Right atrium auricular region (tissue), 2 donors: ENCODE measurements at regions not wholly inside any gene's neighbourhood (a gene's known extent, or its start where the extent isn't known, plus 50 kb on each side); places are given as distances from the start of the nearest gene placed in this dataset.

Source experiments
- DNase-seq: peaks from one replicate; pipeline ENCODE4 v3.0.0-alpha.2; 2019; ENCODE audit warnings: low spot score
- H3K27ac ChIP-seq, 2 donors: fragments of 200-600 bp; sonication (generic); 1 replicate in 1 of 2; 2 replicates in 1 of 2; pipeline ENCODE4 v1.5.1; 2016 to 2019
- H3K27me3 ChIP-seq, 2 donors: fragments of 200-600 bp; sonication (generic); one replicate each; pipeline versions ENCODE4 v1.5.1 to v1.6.0; 2017 to 2019
- H3K36me3 ChIP-seq: fragments of 200-600 bp; sonication (generic); one replicate; pipeline ENCODE4 v1.5.1; 2016
- H3K4me1 ChIP-seq, 2 donors: fragments of 200-600 bp; sonication (generic); one replicate each; pipeline versions ENCODE4 v1.5.1 to v1.6.0; 2017 to 2019
- H3K4me3 ChIP-seq, 2 donors: fragments of 200-600 bp; sonication (generic); 1 replicate in 1 of 2; 2 replicates in 1 of 2; pipeline ENCODE4 v1.5.1; 2017 to 2019; ENCODE audit warnings: mild to moderate bottlenecking in 1 of 2, moderate library complexity in 1 of 2
- H3K9me3 ChIP-seq, 2 donors: fragments of 200-600 bp; sonication (generic); one replicate each; pipeline ENCODE4 v1.5.1; 2019
- TF ChIP-seq, protein P1 (sequence below), 2 donors: fragments of 200-600 bp; sonication (generic); IDR thresholded peaks; one replicate each; pipeline ENCODE4 v1.5.1; 2019; ENCODE audit warnings: antibody characterized with exemption in 2 of 2

DNA sequence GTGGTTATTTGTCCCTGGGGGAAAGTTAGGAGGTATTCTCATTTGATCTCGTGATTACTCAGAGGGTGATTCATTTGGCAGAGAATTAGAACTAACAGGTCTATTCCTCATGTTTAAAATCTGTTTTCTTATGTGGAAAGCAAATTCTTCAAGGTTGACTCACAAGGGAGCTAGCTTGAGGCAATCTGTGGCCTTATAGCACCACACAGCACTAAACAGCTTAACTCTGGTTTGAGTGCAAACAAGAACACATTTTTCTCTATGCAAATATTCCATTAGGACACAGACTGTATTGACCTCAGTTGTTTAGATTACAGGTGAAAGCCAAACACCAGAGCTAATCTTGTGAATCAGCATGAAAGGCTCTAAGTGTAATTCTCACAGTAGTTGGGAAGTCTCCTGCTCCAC lies 694.4 kb upstream of the POU3F4 start:
- H3K9me3 ChIP-seq: peaks cover 0 to 16% of the 10 kb centered on the region in 2 donors
- no peak overlapping the region for H3K4me3 ChIP-seq
- H3K27ac ChIP-seq: no peak overlapping the region
- no peaks in the 10 kb centered on the region for H3K4me1 ChIP-seq
- H3K27me3 ChIP-seq: no peaks in the 10 kb centered on the region
- TF ChIP-seq, protein P1, sequence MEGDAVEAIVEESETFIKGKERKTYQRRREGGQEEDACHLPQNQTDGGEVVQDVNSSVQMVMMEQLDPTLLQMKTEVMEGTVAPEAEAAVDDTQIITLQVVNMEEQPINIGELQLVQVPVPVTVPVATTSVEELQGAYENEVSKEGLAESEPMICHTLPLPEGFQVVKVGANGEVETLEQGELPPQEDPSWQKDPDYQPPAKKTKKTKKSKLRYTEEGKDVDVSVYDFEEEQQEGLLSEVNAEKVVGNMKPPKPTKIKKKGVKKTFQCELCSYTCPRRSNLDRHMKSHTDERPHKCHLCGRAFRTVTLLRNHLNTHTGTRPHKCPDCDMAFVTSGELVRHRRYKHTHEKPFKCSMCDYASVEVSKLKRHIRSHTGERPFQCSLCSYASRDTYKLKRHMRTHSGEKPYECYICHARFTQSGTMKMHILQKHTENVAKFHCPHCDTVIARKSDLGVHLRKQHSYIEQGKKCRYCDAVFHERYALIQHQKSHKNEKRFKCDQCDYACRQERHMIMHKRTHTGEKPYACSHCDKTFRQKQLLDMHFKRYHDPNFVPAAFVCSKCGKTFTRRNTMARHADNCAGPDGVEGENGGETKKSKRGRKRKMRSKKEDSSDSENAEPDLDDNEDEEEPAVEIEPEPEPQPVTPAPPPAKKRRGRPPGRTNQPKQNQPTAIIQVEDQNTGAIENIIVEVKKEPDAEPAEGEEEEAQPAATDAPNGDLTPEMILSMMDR (IDR thresholded peaks at IDR 0.05): no peak
- no peak for DNase-seq
- no peaks in the 10 kb centered on the region for H3K36me3 ChIP-seq

DNA sequence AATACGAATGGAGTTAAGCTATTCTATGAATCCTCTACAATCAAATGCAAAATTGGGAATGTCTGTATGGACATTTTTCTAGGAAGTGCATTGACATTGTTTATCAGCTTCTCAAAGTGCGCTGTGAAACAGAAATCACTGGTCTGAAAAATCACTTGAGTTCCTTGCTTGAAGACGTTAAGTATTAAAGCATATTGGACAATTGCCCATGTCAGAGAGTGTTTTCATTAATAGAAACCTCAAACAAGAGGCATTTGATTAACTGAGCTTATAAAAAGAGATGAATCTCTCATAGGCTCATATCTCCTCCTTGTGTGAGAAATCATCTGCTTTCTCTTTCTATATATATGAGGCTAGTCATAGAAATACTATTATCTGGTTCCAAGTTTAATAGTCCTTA lies 692.1 kb upstream of the POU3F4 start:
- no peaks in the 10 kb centered on the region for H3K4me1 ChIP-seq
- no peaks in the 10 kb centered on the region for H3K27me3 ChIP-seq
- DNase-seq: no peak
- TF ChIP-seq, protein P1 (IDR thresholded peaks at IDR 0.05): no peak
- H3K4me3 ChIP-seq: no peak overlapping the region
- no peaks in the 10 kb centered on the region for H3K36me3 ChIP-seq
- no peak overlapping the region for H3K27ac ChIP-seq
- peaks cover 0 to 16% of the 10 kb centered on the region in 2 donors for H3K9me3 ChIP-seq

DNA sequence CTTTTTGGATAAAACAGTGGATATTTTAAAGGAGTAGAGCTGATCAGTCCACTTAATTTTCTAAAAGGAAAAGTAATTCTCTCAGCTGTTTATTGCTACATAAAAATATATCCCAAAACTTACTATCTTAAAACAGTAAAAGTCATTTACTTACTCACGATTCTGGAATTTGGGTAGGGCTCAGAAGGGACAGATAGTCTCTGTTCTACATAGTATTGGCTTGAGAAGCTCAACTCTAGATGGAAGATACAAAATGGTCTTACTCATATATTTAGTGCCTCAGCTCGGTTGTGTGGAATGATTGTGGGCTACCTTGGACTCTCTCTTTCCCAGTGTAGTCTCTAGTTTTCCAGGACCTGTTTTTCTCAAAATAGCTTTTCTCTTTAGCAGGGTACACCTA lies 691.5 kb upstream of the POU3F4 start:
- TF ChIP-seq, protein P1 (IDR thresholded peaks at IDR 0.05): no peak
- DNase-seq: no peak
- no peak overlapping the region for H3K4me3 ChIP-seq
- no peak overlapping the region for H3K27ac ChIP-seq
- H3K36me3 ChIP-seq: no peaks in the 10 kb centered on the region
- H3K27me3 ChIP-seq: no peaks in the 10 kb centered on the region
- H3K9me3 ChIP-seq: peaks cover 0 to 13% of the 10 kb centered on the region in 2 donors
- H3K4me1 ChIP-seq: no peaks in the 10 kb centered on the region

DNA sequence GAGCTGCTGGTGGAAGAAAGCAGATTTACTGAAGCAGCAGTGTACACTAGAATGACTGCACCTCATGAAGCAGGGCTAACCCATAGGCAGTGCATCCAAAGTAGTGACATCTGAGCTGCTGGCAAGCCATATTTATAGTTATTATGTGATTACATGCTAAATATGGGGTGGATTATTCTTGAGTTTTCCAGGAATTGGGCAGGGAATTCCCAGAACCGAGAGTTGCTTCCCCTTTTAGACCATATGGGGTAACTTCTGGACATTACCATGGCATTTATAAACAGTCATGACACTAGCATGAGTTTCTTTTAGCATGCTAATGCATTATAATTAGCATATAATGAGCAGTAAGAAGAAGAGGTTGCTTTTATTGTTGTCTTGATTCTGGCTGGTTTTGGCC lies 665.8 kb upstream of the POU3F4 start:
- Histone ChIP-seq H3K36me3 (no peaks in the 10 kb centered on the region), H3K4me3 (no peak overlapping the region), H3K9me3 (peaks cover 0 to 12% of the 10 kb centered on the region in 2 donors), H3K27me3 (no peaks in the 10 kb centered on the region), H3K27ac (no peak overlapping the region), H3K4me1 (no peaks in the 10 kb centered on the region)
- DNase-seq: no peak
- TF ChIP-seq, protein P1 (IDR thresholded peaks at IDR 0.05): no peak

DNA sequence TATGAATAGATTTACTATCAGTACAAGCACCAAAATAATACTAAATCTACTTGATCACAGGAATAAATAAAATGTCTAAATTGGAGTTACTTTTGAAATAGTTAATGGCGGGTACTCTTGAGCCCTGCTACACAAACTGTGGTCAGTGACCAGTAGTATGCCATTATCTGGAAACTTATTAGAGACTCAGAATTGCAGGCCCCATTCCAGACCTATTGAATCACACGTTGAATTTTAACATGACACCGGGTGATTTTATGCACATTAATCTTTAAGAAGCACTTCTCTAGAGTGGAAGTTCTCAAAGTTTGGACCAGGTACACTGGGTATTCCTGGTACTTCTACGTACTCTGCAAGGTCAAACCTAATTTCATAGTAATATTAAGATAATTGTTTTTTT lies 660.0 kb upstream of the POU3F4 start:
- TF ChIP-seq, protein P1 (IDR thresholded peaks at IDR 0.05): no peak
- H3K9me3 ChIP-seq: no peaks in the 10 kb centered on the region
- no peak overlapping the region for H3K27ac ChIP-seq
- H3K36me3 ChIP-seq: no peaks in the 10 kb centered on the region
- no peak overlapping the region for H3K4me3 ChIP-seq
- no peaks in the 10 kb centered on the region for H3K27me3 ChIP-seq
- no peaks in the 10 kb centered on the region for H3K4me1 ChIP-seq
- no peak for DNase-seq
